GM06990 (cell line): ENCODE measurements at regions not wholly inside any gene's neighbourhood (a gene's known extent, or its start where the extent isn't known, plus 50 kb on each side); places are given as distances from the start of the nearest gene placed in this dataset.
"Not testable (repeated sequence)": the region's sequence is repeated elsewhere in the genome, so short reads cannot be mapped to it uniquely, and the experiment has no call there.

Experiments used
- DNase-seq: peaks from one replicate; pipeline ENCODE4 v3.0.0-alpha.2; 2011; ENCODE audit not compliant: insufficient read length; ENCODE audit errors: extremely low read depth
- H3K27me3 ChIP-seq: replicated peaks from 2 replicates; pipeline ENCODE4 v1.6.0; 2011; ENCODE audit warnings: low read length; ENCODE audit not compliant: control insufficient read depth, insufficient read depth
- H3K36me3 ChIP-seq: 2 replicates; pipeline ENCODE4 v1.5.1; 2011; ENCODE audit warnings: low read length; ENCODE audit not compliant: control insufficient read depth, insufficient read depth
- H3K4me3 ChIP-seq: replicated peaks from 2 replicates; pipeline ENCODE4 v1.5.1; 2011; ENCODE audit warnings: low read depth, mild to moderate bottlenecking, control low read depth, low read length
- TF ChIP-seq, protein P1 (sequence below): IDR thresholded peaks from 2 replicates; pipeline ENCODE4 v1.5.1; 2011; ENCODE audit warnings: low read length, control low read depth, mild to moderate bottlenecking, inconsistent platforms; ENCODE audit not compliant: insufficient read depth, poor library complexity, severe bottlenecking

DNA sequence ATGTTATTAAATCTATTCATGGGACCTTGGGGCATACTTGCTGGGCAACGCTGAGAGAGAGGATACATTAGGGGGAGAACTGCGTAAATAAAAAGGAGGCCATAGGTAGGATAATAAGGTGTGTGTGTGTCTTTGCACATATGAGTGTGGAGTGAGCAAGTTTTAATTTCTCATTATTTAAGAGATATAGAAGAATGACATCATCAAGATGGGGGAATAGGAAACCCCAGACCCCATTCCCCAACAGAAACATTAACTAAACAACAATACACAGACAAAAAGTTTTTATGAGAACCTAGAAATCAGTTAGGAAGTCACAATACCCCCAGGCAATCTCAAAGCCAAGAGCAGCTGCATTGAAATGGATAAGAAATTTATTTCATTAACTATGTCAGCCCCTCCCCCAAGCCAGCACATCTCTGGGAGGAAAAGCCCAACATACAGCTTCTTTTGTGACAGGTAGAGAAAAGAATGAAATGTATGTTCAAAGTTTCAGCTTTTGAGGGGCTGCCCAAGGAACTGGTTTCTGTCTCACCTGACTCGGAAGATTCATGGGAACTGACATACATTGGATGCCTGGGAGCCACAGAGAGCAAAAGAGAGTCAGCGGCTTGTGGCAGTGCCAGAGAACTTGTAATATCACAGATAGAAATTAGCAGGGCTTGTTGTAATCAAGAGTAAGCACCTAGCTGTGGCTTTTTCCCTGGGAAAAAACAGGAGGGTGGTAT, 234.3 kb upstream of the NFIA start:
- Histone ChIP-seq H3K4me3 (no peak overlapping the region), H3K27me3 (no peaks in the 10 kb centered on the region), H3K36me3 (no peaks in the 10 kb centered on the region)
- DNase-seq = no peak
- TF ChIP-seq, protein P1, sequence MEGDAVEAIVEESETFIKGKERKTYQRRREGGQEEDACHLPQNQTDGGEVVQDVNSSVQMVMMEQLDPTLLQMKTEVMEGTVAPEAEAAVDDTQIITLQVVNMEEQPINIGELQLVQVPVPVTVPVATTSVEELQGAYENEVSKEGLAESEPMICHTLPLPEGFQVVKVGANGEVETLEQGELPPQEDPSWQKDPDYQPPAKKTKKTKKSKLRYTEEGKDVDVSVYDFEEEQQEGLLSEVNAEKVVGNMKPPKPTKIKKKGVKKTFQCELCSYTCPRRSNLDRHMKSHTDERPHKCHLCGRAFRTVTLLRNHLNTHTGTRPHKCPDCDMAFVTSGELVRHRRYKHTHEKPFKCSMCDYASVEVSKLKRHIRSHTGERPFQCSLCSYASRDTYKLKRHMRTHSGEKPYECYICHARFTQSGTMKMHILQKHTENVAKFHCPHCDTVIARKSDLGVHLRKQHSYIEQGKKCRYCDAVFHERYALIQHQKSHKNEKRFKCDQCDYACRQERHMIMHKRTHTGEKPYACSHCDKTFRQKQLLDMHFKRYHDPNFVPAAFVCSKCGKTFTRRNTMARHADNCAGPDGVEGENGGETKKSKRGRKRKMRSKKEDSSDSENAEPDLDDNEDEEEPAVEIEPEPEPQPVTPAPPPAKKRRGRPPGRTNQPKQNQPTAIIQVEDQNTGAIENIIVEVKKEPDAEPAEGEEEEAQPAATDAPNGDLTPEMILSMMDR = no peak

DNA sequence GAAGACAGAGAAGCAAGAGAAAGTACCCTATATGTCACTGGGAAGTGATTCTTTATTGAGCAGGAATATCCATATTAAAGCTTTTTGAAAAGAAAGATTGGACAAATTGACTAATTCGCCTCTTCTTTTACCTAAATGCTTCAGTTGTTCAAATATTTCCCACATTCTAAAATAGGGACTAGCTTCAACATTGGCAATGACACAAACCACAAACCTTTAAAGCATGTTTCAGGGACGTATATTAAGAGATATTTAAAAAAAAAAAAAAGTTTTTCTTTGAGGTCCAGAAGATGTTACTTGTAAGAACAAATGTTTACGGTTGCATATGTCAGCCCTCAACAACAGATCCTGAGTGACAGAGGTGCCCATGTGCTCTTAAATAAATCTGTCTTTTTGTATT, 235.0 kb upstream of the NFIA start:
- Histone ChIP-seq H3K36me3 (no peaks in the 10 kb centered on the region), H3K27me3 (no peaks in the 10 kb centered on the region), H3K4me3 (no peak overlapping the region)
- DNase-seq = no peak
- TF ChIP-seq, protein P1 = no peak

DNA sequence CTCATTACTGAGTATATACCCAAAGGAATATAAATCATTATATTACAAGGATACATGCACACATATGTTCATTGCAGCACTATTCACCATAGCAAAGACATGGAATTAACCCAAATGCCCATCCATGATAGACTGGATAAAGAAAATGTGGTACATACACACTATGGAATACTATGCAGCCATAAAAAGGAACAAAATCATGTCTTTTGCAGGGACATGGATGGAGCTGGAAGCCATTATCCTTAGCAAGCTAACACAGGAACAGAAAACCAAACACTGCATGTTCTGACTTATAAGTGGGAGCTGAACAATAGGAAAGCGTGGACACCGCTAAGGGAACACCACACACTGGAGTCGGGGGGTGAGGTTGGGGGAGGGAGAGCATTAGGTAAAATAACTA, 236.7 kb upstream of the NFIA start:
- not testable (repeated sequence) for H3K27me3 ChIP-seq, H3K4me3 ChIP-seq, H3K36me3 ChIP-seq, DNase-seq

DNA sequence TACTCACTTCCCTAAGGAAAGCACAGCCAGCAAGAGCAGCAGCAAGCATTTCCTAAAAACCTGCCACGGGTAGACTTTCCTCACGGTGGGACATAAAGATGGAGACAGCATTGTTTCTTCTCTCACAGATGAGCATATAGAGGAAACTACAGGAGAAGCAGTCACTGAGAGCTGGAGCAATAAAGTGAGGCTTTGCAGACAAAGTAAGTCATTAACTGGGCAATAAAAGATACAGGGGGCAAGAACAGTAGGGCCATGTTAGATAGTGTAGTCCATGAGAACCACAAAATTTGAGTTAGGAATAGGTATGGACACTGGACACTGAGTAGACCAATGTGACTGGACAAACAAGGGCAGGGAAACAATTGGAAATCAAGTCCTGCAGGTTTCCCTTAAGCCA, 240.1 kb upstream of the NFIA start:
- DNase-seq = no peak
- Histone ChIP-seq H3K4me3 (no peak overlapping the region), H3K27me3 (no peaks in the 10 kb centered on the region), H3K36me3 (no peaks in the 10 kb centered on the region)
- TF ChIP-seq, protein P1 = no peak

DNA sequence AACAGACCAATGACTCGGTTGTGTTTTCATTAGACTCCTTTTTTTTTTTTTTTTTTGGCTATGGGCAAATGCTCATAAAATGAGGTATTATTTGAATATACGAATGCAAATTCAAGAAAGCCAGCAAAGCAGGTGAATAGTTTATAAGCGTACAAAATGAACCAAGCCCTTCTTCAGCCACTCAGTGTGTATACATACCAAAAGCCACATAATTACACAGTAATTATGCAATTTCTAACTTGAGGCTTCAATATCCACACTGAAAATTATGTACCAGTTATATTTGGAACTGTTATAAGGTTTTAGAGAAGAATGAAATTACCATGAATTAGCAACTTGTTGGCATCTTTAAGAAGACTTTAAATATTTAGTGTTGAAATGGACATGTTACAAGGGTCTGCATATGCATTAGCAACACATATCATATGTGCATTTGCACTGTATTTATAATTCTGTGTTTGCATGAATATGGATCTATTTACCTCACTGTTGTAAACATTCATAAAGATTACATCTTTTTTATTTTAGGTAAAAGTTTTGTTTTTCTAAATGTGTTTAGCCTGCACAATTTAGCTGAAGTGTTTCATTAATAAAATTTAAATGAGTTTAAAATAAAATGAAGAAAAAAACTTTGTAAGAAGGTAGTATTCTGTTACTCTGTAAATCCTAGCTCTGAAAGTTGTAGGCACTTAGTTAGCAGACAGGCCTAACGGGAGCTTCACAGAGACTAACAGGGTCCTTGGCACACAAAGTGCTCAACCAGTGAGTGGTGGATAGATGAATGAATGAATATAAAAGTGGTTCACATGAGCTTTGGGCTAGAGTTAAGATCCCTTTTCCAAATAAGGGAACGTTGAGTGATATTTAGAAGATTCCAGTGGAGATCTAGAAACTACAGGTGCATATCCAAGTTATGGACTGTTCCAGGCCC, 241.0 kb upstream of the NFIA start:
- Histone ChIP-seq H3K4me3 (no peak overlapping the region), H3K36me3 (no peaks in the 10 kb centered on the region)
- TF ChIP-seq, protein P1 = no peak

DNA sequence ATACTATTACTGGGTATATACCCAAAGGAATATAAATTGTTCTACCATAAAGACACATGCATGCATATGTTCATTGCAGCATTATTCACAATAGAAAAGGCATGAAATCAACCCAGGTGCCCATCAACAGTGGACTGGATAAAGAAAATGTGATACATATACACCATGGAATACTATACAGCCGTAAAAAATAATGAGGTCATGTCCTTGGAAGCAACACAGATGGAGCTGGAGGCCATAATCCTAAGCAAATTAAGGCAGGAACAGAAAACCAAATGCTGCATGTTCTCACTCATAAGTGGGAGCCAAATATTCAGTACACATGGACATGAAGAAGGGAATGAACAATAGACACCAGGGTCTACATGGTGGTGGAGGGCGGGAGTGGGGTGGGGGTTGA, 241.9 kb upstream of the NFIA start:
- not testable (repeated sequence) for DNase-seq, H3K27me3 ChIP-seq, H3K36me3 ChIP-seq, H3K4me3 ChIP-seq

More for the DNA sequence above, 241.0 kb upstream of the NFIA start:
- H3K27me3 ChIP-seq = no peaks in the 10 kb centered on the region
- no peak for DNase-seq
